ENCODE measurements at regions not wholly inside any gene's neighbourhood (a gene's known extent, or its start where the extent isn't known, plus 50 kb on each side); places are given as distances from the start of the nearest gene placed in this dataset.

DNA sequence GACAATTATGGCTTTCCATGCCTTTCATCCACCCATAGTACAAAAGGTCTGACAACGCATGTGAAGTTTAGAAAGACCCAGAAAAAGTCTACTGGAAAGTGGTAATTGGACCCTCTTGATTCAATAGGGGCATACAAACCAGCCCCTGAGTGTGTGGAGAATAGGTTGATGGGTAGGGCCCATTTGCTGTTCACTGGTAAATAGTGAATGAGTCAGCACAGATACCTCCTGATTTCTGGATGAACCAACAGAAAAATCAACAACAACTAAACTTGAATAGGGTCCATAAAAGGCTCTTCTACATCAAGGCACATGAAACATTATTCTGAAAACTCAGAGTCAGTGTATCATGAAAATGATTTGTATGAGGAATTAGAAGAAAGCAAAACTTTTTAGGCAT, 235.4 kb upstream of the SLC35B3 start:
- CTCF ChIA-PET, result no interaction called here
- DNase-seq (ENCODE audit: low read depth, low spot score), result no peak

More for the DNA sequence above, 235.4 kb upstream of the SLC35B3 start:
- no peaks in the 10 kb centered on the region for H3K9me3 ChIP-seq (replicated peaks; ENCODE audit: control insufficient read depth, insufficient read depth, low read length)
- H3K9me1 ChIP-seq (replicated peaks; ENCODE audit: control insufficient read depth, extremely low read depth, insufficient read depth, low read length), result no peaks in the 10 kb centered on the region
- no peak for FAIRE-seq
- H3K27me3 ChIP-seq (ENCODE audit: control insufficient read depth in 2 of 2, insufficient read depth in 2 of 2, low read length in 2 of 2), result no peaks in the 10 kb centered on the region
- POLR2A ChIA-PET, result no interaction called here
- H2AFZ ChIP-seq (ENCODE audit: low read depth, low read length), result no peak overlapping the region
- H3K9ac ChIP-seq (replicated peaks; ENCODE audit: extremely low read depth, insufficient read depth, low read length), result no peak overlapping the region
- no peak overlapping the region for H3K4me2 ChIP-seq (ENCODE audit: insufficient read depth, low read length)
- no peak overlapping the region for H3K27ac ChIP-seq (ENCODE audit: insufficient read depth, low read depth, low read length)
- intact Hi-C loops (cut with micrococcal nuclease) (no loop called here), dilution Hi-C loops (cut with MboI; ENCODE audit: extremely low pct_ligation_motif_present, low sequenced_read_pairs) (no loop called here)
- TF ChIP-seq GATA2 (IDR thresholded peaks at IDR 0.05; ENCODE audit: insufficient read depth, insufficient read length, low read depth, low read length) (no peak), CTCF (IDR thresholded peaks at IDR 0.05; ENCODE audit: extremely low read depth in 1 of 2, insufficient read depth in 1 of 2, low read depth in 1 of 2, low read length in 2 of 2) (no peak), POLR2A (IDR thresholded peaks at IDR 0.05; ENCODE audit: low read depth, low read length) (no peak), EZH2 (IDR thresholded peaks at IDR 0.05; ENCODE audit: borderline replicate concordance, low read depth, low read length, severe bottlenecking) (no peak), MYC (IDR thresholded peaks at IDR 0.05; ENCODE audit: low read depth, low read length) (no peak), FOS (IDR thresholded peaks at IDR 0.05; ENCODE audit: borderline replicate concordance, insufficient read depth, low read length) (no peak), POLR2AphosphoS5 (IDR thresholded peaks at IDR 0.05; ENCODE audit: insufficient read depth, low read depth, low read length) (no peak), JUN (IDR thresholded peaks at IDR 0.05; ENCODE audit: borderline replicate concordance, insufficient read depth, insufficient read length, low read depth) (no peak)
- TF ChIP-seq, protein P1, sequence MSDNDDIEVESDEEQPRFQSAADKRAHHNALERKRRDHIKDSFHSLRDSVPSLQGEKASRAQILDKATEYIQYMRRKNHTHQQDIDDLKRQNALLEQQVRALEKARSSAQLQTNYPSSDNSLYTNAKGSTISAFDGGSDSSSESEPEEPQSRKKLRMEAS (IDR thresholded peaks at IDR 0.05; ENCODE audit: insufficient read depth, insufficient read length), result no peak
- no peaks in the 10 kb centered on the region for H3K4me1 ChIP-seq (ENCODE audit: control insufficient read depth, extremely low read depth, insufficient read depth, low read length)
- H3K79me2 ChIP-seq (ENCODE audit: control insufficient read depth, insufficient read depth, low read length), result no peaks in the 10 kb centered on the region
- no peak overlapping the region for H3K4me3 ChIP-seq (replicated peaks in 1 of 3; ENCODE audit: insufficient read depth in 1 of 3, low read depth in 1 of 3, low read length in 3 of 3)
- no TSS peak for BruUV-seq (replicated peaks)
- H4K20me1 ChIP-seq (replicated peaks; ENCODE audit: control insufficient read depth, extremely low read depth, insufficient read depth, low read length), result no peaks in the 10 kb centered on the region
- no peaks in the 10 kb centered on the region for H3K36me3 ChIP-seq (ENCODE audit: control insufficient read depth in 2 of 2, extremely low read depth in 1 of 2, insufficient read depth in 2 of 2, low read length in 2 of 2)
